Tibial artery (tissue), 4 donors: ENCODE measurements at regions not wholly inside any gene's neighbourhood (a gene's known extent, or its start where the extent isn't known, plus 50 kb on each side); places are given as distances from the start of the nearest gene placed in this dataset.

Experiments used
- DNase-seq, 2 donors: peaks; one replicate each; pipeline ENCODE4 v3.0.0-alpha.2; 2019
- H3K27ac ChIP-seq, 2 donors: fragments of 200-600 bp; sonication (generic) in 1 of 2; 1 replicate in 1 of 2; 2 replicates in 1 of 2; pipeline ENCODE4 v1.5.1; 2018 to 2019; ENCODE audit warnings: mild to moderate bottlenecking in 1 of 2
- H3K27me3 ChIP-seq, 2 donors: fragments of 200-600 bp; sonication (generic) in 1 of 2; one replicate each; pipeline versions ENCODE4 v1.5.1 to v1.6.0; 2016 to 2019
- H3K36me3 ChIP-seq, 3 donors: fragments of 200-600 bp; sonication (generic) in 2 of 3; one replicate each; pipeline ENCODE4 v1.5.1; 2016 to 2019; ENCODE audit warnings: mild to moderate bottlenecking in 2 of 3
- H3K4me1 ChIP-seq, 4 donors: fragments of 200-600 bp; sonication (generic) in 2 of 4; 1 replicate in 3 of 4; 2 replicates in 1 of 4; pipeline ENCODE4 v1.5.1; 2016 to 2019
- H3K4me3 ChIP-seq, 2 donors: fragments of 200-600 bp; sonication (generic) in 1 of 2; 1 replicate in 1 of 2; 2 replicates in 1 of 2; pipeline ENCODE4 v1.5.1; 2018 to 2019; ENCODE audit warnings: mild to moderate bottlenecking in 2 of 2
- H3K9me3 ChIP-seq, 3 donors: fragments of 200-600 bp; sonication (generic) in 1 of 3; one replicate each; pipeline ENCODE4 v1.5.1; 2016 to 2019
- intact Hi-C: fragments of 100-400 bp; cut with DNase I; formaldehyde crosslinking; loops from one replicate; pipeline ENCODE4 v1.15.0; 2023; ENCODE audit warnings: low total_unique reads
- TF ChIP-seq, protein P1 (sequence below), 2 experiments: fragments of 200-600 bp in 1 of 2; fragments of 450-650 bp in 1 of 2; IDR thresholded peaks; one replicate each; pipeline ENCODE4 v1.5.1; 2017 to 2019; ENCODE audit warnings: antibody characterized with exemption in 2 of 2, mild to moderate bottlenecking in 1 of 2, moderate library complexity in 1 of 2

DNA sequence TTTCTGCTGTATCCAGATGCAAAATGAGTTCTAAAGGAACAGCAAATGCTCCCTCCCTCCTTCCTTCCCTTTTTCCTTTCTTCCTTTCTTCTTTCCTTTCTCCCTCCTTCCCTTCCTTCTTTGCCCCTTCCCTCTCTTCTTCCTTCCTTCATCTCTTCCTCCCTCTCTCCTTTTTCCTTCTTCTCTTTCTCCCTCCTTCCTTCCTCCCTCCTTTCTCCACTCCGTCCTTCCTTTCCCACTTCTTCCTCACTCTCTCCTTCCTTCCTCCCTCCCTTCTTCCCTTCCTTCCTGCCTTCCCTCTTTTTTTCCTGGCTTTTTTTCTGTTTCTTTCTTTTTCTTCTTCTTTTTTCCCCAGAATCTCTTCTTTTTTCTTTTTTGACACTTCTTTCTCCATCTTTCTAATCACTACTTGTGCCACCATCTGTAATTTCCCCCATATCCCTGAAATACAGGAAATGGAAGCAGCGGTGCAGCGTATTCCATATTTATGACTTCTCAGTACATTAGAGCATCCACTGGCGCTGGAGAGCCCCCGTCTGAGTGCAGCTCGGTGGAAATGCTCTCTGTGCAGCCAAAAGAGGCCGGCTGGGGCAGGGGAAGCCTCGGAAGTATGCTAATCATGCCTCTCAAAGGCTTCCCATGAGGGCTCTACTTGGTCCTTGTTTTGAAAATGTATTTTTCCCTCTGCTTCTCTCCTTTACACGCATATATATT lies 275.6 kb downstream of the TSHZ3 start:
- Histone ChIP-seq H3K4me3 (no peak overlapping the region), H3K4me1 (no peaks in the 10 kb centered on the region), H3K9me3 (no peaks in the 10 kb centered on the region), H3K36me3 (no peaks in the 10 kb centered on the region), H3K27me3 (no peaks in the 10 kb centered on the region), H3K27ac (no peak overlapping the region)
- intact Hi-C loops, result no loop called here
- TF ChIP-seq, protein P1, sequence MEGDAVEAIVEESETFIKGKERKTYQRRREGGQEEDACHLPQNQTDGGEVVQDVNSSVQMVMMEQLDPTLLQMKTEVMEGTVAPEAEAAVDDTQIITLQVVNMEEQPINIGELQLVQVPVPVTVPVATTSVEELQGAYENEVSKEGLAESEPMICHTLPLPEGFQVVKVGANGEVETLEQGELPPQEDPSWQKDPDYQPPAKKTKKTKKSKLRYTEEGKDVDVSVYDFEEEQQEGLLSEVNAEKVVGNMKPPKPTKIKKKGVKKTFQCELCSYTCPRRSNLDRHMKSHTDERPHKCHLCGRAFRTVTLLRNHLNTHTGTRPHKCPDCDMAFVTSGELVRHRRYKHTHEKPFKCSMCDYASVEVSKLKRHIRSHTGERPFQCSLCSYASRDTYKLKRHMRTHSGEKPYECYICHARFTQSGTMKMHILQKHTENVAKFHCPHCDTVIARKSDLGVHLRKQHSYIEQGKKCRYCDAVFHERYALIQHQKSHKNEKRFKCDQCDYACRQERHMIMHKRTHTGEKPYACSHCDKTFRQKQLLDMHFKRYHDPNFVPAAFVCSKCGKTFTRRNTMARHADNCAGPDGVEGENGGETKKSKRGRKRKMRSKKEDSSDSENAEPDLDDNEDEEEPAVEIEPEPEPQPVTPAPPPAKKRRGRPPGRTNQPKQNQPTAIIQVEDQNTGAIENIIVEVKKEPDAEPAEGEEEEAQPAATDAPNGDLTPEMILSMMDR (IDR thresholded peaks at IDR 0.05), result no peak
- no peak for DNase-seq

DNA sequence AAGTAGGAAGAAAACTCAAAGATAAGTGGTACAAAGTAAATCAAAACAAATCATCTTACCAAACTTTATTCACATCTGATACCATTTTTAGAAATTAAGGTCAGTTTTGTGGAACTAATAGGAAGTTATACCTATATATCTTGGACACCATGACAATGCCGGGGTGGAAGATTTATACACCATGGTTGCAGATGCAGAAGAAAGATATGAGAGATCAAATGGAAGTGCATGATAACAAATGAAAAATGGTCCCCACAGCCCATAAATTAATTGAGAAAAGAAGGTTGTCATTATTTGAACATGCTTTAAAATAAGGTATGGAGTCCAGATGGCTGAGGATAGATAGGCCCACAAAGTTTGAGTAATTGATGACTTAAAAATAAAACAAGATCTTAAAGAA lies 276.8 kb downstream of the TSHZ3 start:
- Histone ChIP-seq H3K27me3 (no peaks in the 10 kb centered on the region), H3K4me1 (no peaks in the 10 kb centered on the region), H3K27ac (no peak overlapping the region), H3K36me3 (no peaks in the 10 kb centered on the region), H3K9me3 (no peaks in the 10 kb centered on the region), H3K4me3 (no peak overlapping the region)
- TF ChIP-seq, protein P1 (IDR thresholded peaks at IDR 0.05), result no peak
- DNase-seq, result no peak
- intact Hi-C loops, result no loop called here

DNA sequence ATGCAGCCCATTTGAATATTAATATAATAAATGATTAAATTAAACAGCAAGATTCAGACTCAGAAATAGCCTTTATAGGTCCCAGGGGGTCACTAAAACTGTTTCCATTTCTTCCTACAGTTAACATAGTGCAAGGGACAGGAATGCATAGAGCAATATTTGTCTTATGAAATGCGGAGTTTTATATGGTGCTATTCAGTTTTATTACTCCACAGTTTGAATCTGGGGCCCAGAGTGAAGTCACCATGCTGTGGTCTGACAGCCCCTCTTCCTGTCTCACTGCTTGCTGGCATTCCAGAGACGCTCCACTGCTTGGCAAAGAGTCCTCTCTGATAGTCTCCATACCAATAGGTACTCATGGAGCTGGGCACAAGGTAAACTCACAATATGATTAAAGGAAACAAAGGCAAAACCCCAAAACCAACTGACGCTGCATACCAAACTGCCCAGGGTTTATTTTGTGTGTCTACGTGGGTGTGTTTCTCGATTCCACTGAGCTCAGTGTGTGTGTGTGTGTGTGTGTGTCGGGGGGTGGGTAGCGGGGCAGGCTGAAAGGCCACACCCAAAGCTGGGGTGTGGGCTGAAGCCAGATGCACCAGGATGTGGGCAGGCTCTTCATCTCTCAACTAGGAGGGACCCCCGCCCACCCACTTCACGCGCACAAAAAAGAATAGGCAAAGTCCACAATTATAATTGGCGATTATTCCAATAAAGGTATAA lies 277.9 kb downstream of the TSHZ3 start:
- Histone ChIP-seq H3K4me3 (no peak overlapping the region), H3K9me3 (no peaks in the 10 kb centered on the region), H3K27ac (no peak overlapping the region), H3K36me3 (no peaks in the 10 kb centered on the region), H3K27me3 (no peaks in the 10 kb centered on the region), H3K4me1 (no peaks in the 10 kb centered on the region)
- TF ChIP-seq, protein P1 (IDR thresholded peaks at IDR 0.05), result no peak
- no peak for DNase-seq
- intact Hi-C loops, result no loop called here

DNA sequence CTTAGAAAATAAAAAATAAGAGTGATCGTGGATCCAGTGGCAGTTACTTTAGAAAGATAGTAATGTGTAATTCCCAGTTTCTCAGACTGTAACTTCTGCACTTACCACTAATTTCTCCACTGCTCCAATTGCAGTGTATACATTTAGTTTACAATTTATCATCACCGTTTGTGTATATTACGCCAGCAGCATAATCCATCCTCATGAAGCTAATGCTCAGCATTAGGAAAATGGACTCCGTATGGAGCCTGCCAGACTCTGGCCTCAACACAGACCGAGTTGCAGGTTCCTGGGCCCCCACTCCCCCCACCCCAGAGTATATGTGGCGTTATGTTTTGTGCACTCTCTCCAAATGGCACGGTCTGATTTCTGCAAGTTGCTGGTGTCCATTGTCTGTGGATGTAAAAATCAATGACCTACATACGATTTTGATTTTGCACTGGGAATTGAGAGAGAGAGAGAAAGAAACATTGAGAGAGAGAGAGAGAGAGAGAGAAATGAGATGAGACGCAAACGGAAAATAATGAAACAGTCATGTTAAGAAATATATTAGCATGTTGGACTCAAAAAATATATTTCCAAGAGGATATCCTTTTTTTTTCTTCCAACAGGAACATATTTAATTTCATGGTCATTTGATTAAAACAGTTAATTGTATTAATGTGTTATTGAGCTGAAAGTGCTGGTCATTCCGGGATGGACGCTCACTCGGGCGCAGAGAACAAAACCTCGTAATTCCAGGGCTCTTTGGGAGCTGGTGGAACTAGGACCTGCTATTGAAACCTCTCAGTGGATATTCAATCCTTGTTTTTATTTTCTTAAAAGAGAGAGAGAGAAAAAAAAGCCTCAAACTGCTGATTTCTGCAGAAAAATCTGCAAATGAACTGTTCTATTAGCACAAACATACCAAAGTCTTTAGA lies 278.8 kb downstream of the TSHZ3 start:
- no peaks in the 10 kb centered on the region for H3K27me3 ChIP-seq
- no peaks in the 10 kb centered on the region for H3K9me3 ChIP-seq
- intact Hi-C loops, result no loop called here
- H3K4me3 ChIP-seq, result no peak overlapping the region
- no peak overlapping the region for H3K27ac ChIP-seq
- H3K4me1 ChIP-seq, result no peaks in the 10 kb centered on the region
- H3K36me3 ChIP-seq, result no peaks in the 10 kb centered on the region
- TF ChIP-seq, protein P1 (IDR thresholded peaks at IDR 0.05), result no peak
- DNase-seq, result no peak

DNA sequence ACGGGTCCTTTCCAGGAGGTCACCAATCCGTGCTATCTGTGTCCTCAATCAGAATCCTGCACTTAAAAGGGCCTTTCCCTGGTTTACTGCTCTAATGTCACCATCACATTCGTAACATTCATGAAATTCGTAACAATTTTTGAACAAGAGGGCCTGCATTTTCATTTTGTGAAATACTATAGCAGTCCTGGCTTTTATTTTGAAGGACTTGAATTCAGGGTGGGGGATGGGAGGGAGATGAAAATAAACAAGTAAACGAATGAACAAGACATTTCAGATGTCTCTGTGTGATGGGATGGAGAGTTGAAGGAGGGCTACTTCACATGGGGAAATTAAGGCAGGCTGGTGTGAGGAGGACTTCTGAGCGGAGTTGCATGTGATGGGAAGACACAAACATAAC lies 281.0 kb downstream of the TSHZ3 start:
- Histone ChIP-seq H3K4me3 (no peak overlapping the region), H3K27ac (no peak overlapping the region), H3K9me3 (no peaks in the 10 kb centered on the region), H3K27me3 (no peaks in the 10 kb centered on the region), H3K4me1 (no peaks in the 10 kb centered on the region), H3K36me3 (no peaks in the 10 kb centered on the region)
- DNase-seq, result no peak
- intact Hi-C loops, result no loop called here
- TF ChIP-seq, protein P1 (IDR thresholded peaks at IDR 0.05), result no peak
